ENCODE measurements at regions not wholly inside any gene's neighbourhood (a gene's known extent, or its start where the extent isn't known, plus 50 kb on each side); places are given as distances from the start of the nearest gene placed in this dataset.

GRCh38 chr18:73842795-73843394, 304.7 kb downstream of the FBXO15 start:
- H3K27ac ChIP-seq: no peak overlapping the region
- H3K4me1 ChIP-seq: peaks cover 0 to under 1% (median 0%) of the 10 kb centered on the region in 3 donors
- no peaks in the 10 kb centered on the region for H3K9me3 ChIP-seq
- H3K36me3 ChIP-seq: no peaks in the 10 kb centered on the region
- peaks cover 23% of the 10 kb centered on the region for H3K27me3 ChIP-seq
- WGBS, 2 donors (ENCODE audit: low coverage in 1 of 2): 3 to 14% methylated on average over 10 of the region's 10 CpGs
- peak; percentile 45 to 85 (median 64) for TF ChIP-seq CTCF (IDR thresholded peaks at IDR 0.05)
- no peak for TF ChIP-seq EP300 (IDR thresholded peaks at IDR 0.05)
- H3K4me3 ChIP-seq: no peak overlapping the region
- no peak for ATAC-seq

- Histone ChIP-seq H3K36me3 (no peaks in the 10 kb centered on the region), H3K9me3 (no peaks in the 10 kb centered on the region), H3K27ac (no peak overlapping the region), H3K4me3 (no peak overlapping the region), H3K4me1 (no peaks in the 10 kb centered on the region), H3K27me3 (peaks cover 23% of the 10 kb centered on the region)
- 60 to 72% methylated on average over 1 of the region's 1 CpG for WGBS, 2 donors (ENCODE audit: low coverage in 1 of 2)
- TF ChIP-seq CTCF (IDR thresholded peaks at IDR 0.05) (no peak), POLR2AphosphoS5 (IDR thresholded peaks at IDR 0.05) (no peak), EP300 (IDR thresholded peaks at IDR 0.05) (no peak), POLR2A (IDR thresholded peaks at IDR 0.05) (no peak)
- ATAC-seq: no peak
These were observed 306.0 kb downstream of the FBXO15 start for GRCh38 chr18:73841661-73842060.

- Histone ChIP-seq H3K27me3 (peaks cover 23% of the 10 kb centered on the region), H3K36me3 (no peaks in the 10 kb centered on the region), H3K4me3 (no peak overlapping the region), H3K4me1 (no peaks in the 10 kb centered on the region), H3K9me3 (no peaks in the 10 kb centered on the region), H3K27ac (no peak overlapping the region)
- TF ChIP-seq POLR2AphosphoS5 (IDR thresholded peaks at IDR 0.05) (no peak), POLR2A (IDR thresholded peaks at IDR 0.05) (no peak), CTCF (IDR thresholded peaks at IDR 0.05) (no peak), EP300 (IDR thresholded peaks at IDR 0.05) (no peak)
- 40 to 59% methylated on average over 1 to 4 of the region's 11 CpGs for WGBS, 2 donors (ENCODE audit: low coverage in 1 of 2)
- ATAC-seq: no peak
These were observed 307.2 kb downstream of the FBXO15 start for GRCh38 chr18:73840319-73840945.

DNA sequence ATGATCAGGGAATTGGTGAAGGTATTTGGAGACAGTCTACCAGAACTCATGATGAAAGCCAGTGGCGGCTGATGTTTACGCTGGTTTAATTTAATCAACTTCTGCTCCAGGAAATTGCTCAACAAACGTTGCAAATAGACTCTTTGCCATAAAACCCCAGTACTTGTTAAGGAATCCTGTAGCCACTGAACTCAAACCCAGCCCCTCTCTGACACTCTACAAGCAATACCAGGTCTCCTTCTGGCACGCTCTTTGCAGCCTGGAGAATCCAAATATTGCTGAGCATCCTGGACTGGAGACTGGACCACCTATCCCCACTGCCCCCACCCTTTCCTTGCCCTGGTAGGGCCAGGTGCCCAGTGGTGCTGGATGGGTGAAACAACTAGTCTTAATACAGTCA, 308.2 kb downstream of the FBXO15 start:
- no peak overlapping the region for H3K4me3 ChIP-seq
- 58 to 86% methylated on average over 3 to 4 of the region's 4 CpGs for WGBS, 2 donors (ENCODE audit: low coverage in 1 of 2)
- no peaks in the 10 kb centered on the region for H3K36me3 ChIP-seq
- H3K9me3 ChIP-seq: no peaks in the 10 kb centered on the region
- TF ChIP-seq POLR2AphosphoS5 (IDR thresholded peaks at IDR 0.05) (no peak), POLR2A (IDR thresholded peaks at IDR 0.05) (no peak), EP300 (IDR thresholded peaks at IDR 0.05) (no peak), CTCF (IDR thresholded peaks at IDR 0.05) (no peak)
- no peak overlapping the region for H3K27ac ChIP-seq
- no peaks in the 10 kb centered on the region for H3K4me1 ChIP-seq
- peaks cover 17% of the 10 kb centered on the region for H3K27me3 ChIP-seq
- ATAC-seq: no peak

- TF ChIP-seq POLR2AphosphoS5 (IDR thresholded peaks at IDR 0.05) (no peak), EP300 (IDR thresholded peaks at IDR 0.05) (no peak), POLR2A (IDR thresholded peaks at IDR 0.05) (no peak), CTCF (IDR thresholded peaks at IDR 0.05) (no peak)
- Histone ChIP-seq H3K4me3 (no peak overlapping the region), H3K27me3 (peaks cover 5% of the 10 kb centered on the region), H3K36me3 (no peaks in the 10 kb centered on the region), H3K9me3 (no peaks in the 10 kb centered on the region), H3K27ac (no peak overlapping the region), H3K4me1 (no peaks in the 10 kb centered on the region)
- no peak for ATAC-seq
These were observed 309.5 kb downstream of the FBXO15 start for GRCh38 chr18:73838107-73838506.

All from gastroesophageal sphincter (tissue), 4 donors.